KBM-7 (cell line): ENCODE measurements at regions not wholly inside any gene's neighbourhood (a gene's known extent, or its start where the extent isn't known, plus 50 kb on each side); places are given as distances from the start of the nearest gene placed in this dataset.
"Not testable (repeated sequence)": the region's sequence is repeated elsewhere in the genome, so short reads cannot be mapped to it uniquely, and the experiment has no call there.

Experiments used
- DNase-seq: peaks from one replicate; pipeline ENCODE4 v3.0.0-alpha.2; 2015
- in situ Hi-C: fragments of 300-500 bp; cut with MboI; formaldehyde crosslinking; loops from 2 replicates; pipeline ENCODE4 v1.14.3; 2020; ENCODE audit warnings: low sequenced_read_pairs, low pct_unique_long_range_greater_than_20kb, mixed read lengths

DNA sequence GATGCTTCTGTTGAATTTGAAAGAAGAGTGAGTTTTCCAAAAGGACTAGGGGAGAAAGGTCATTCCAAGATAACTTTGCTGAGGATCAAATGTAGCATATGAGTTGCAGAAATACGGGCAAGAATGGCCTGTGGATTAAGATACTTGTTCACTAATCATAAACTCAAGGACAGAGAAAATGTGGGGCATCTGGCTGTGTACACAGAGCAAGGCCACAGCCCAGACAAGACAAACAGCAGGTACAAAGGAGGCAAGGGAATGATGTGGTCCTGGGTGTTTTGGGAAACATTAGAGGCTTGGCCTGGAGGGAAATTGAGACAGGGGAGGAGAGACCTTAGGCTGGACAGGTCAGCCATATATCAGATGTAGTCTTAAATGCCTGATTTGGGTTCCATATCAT, 254.8 kb downstream of the TTC32 start:
- in situ Hi-C loops, result no loop called here
- no peak for DNase-seq

DNA sequence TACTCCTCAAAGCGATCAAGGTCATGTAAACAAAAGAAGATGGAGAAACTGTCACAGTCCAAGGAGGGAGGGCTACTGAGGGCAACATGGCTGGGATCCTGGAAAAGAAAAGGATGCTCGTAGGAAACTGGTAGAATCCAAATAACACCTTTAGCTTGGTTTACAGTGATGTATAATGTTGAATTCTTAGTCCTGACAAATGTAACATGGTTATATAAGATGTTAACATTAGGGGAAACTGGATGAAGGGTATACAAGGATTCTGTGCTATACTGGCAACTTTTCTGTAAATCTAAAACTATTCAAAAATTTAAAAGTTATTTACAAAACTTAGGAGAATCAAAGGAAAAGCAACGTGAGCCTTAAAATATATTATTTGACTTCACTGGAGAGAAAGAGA, 257.0 kb downstream of the TTC32 start:
- no peak for DNase-seq
- in situ Hi-C loops, result no loop called here

DNA sequence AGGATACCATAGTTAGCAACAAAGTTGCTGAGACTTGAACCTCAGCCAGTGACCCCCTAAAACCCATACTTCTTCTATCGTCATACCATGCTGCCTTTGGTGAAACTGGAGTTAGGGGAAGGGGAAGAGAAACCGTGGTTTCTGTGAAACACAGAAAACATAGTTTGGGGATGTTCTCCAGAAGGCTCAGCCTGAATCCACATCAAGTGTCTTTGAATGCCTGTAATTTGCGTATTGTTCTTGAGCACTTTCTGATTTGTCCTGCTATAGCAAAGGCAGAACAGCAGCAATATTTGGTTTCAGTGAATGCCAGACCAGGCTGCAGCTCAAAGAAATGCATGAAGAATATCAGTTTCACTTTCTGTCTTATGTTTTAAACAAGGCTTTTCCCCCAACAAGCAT, 258.7 kb downstream of the TTC32 start:
- in situ Hi-C loops, result no loop called here
- no peak for DNase-seq

DNA sequence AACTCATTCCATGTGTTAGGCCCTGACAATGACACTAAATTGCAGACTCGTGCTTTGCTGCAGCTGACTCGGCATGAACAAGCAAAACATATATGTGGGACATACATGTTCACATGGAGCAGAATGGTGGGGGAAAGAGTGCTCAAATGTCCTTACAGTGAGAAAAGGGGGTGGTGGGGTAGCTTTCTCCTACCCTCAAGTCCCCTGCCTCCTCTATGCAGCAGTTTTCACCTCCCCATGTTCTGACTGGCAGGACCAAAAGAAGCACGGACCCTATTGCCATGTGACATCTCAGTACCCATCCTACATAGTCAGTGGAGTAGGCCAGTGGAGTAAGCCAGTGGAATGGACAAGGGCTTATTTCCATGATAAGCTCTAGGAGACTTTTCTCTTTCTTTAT, 259.3 kb downstream of the TTC32 start:
- in situ Hi-C loops, result no loop called here
- DNase-seq, result no peak

DNA sequence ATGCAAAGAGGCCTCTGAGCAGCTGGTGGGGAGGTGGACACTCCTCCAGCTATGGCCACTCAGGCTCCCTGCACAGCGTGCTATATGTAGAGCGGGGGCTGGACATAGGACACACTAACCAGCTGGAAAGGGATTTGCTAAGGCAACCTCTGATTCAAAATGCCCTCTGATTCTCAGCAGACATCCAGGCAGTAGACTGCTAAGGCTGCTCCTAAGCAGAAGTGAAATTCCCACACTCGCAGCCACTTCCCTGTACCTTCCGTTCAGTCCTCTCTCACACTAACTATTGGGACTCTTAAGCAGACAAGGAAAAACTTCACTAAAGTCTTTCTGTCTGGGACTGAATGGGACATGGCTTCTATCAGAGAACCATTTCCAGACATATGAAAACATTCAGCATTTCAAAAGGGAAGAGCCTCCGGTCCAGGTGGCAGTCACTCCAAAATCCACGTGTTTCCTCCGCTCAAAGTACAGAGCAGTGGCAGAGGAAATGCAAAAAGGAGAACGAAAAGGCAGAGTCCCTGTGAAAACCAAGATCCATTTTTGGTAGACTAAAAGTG, 265.8 kb downstream of the TTC32 start:
- in situ Hi-C loops, result no loop called here
- DNase-seq, result no peak

DNA sequence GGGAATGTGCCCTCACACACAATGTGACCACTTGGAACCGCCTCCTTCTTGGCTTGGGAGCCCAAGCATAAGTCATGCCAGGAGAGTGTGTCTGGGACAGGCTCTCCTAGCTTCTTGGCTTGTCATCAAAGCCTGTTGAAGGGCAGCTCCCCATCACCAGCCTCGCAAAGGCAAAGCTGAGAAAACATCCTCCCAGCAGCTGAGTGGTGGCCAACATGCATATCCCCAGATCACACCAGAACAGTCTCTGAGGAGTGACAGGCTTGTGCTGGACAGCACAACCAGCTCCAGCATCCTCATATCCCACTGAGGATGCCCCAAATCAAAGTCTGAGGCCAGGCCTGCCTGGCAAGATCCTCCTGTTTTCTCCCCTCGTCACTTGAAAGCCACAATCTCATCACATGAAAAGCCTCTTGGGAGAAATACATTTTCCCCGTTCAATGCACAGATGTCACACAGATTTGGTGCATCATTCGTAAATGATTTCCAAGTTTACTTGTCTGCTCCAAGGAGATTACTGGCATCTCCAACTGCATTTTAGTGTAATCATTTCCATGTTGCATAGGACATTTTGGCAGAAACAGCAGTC, 269.3 kb downstream of the TTC32 start:
- in situ Hi-C loops, result no loop called here
- DNase-seq, result no peak

DNA sequence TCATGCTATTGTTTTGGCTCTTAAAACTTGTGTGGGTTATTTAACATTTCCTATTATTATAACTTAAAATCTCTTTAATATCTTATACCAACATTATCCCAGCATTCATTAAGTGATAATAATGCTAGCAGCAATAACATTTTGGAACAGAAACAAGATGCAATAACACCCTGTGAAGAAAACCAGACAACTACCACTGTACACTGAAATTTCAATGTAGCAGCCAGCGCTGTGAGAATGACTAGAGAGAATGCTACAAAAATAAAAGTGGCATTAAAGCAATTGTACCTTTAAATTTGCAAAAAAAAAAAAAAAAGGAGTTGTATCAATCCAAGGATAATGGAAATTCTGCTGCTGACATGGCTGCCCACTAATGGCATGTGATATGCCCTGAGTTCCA, 269.9 kb downstream of the TTC32 start:
- in situ Hi-C loops, result no loop called here
- DNase-seq, result no peak

DNA sequence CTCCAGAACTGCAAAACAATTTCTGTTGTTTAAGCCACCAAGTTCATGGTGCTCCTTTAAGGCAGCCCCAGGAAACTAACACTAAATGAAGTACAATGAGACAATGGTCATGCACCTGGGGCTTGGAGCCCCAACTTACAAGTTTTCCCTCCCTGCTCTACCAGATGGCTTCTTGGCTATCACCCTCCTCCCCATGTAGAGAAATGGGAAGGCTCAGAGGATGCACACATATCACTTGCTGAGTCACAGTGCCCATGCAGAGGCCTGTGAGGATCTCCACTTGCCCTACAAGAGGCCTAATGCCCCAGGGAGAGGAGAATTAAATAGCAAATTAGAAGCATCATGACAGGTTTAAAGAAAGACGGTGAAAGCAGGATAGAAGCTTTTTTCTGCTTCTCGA, 270.9 kb downstream of the TTC32 start:
- in situ Hi-C loops, result no loop called here

DNA sequence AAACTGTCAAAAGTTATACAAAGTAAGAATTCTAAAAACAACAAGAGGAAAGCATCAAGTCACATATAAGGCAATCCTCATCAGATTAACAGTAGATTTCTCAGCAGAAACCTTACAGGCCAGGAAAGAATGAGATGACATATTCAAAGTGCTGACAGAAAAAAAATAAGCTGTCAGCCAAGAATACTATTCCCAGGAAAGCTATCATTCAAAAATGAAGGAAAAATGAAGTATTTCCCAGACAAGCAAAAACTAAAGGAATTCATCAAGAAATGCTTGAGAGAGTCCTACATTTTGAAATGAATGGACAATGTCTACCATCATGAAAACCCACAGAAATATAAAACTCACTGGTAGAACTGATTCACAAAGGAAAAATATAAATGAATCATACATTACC, 268.9 kb upstream of the OSR1 start:
- in situ Hi-C loops, result no loop called here
- no peak for DNase-seq

More for the DNA sequence above, 270.9 kb downstream of the TTC32 start:
- DNase-seq, result no peak

DNA sequence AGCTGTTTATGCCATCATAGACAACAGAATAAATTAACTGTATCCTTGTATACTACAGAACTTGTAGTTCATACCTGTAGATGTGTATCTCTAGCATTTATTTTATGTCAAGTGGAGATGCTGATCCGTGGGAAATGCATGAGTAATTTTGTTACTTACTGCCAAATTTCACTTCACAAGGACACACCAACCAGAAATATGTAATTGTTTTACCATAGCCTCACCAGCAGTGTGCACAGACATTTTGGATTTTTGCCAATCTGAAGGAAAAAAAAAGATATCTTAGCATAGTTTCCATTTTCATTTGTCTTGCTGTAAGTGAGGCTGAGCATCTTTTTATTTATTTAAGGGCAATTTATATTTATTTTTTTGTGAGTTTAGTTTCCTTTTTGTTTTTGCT, 265.1 kb upstream of the OSR1 start:
- no peak for DNase-seq
- in situ Hi-C loops, result no loop called here

DNA sequence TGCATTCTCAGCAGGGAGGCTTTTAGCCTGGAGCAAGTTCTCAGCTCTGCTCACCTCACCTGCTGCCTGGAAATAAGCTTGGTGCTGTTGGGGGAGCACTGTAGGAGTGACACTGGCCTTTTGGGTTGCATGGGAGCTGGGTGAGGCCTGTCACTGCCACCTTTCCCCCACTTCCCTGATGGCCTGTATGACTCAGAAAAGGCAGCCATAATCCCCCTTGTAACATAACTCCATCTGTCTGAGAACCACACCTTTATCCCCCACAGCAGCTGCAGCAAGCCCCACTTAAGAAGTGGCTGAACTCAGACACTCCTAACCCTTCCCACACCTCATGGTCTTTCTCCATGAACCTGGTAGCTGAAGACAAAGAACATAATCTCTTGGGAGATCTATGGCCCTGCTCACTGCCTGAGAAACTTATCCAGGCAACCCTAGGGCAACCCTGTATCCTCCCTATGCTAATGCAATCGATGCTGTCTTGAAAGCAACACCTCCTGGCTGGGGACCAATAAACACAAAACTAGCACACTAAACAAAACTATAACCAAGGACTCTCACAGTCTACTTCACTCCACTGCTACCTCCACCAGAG, 258.9 kb upstream of the OSR1 start:
- in situ Hi-C loops, result no loop called here
- no peak for DNase-seq

DNA sequence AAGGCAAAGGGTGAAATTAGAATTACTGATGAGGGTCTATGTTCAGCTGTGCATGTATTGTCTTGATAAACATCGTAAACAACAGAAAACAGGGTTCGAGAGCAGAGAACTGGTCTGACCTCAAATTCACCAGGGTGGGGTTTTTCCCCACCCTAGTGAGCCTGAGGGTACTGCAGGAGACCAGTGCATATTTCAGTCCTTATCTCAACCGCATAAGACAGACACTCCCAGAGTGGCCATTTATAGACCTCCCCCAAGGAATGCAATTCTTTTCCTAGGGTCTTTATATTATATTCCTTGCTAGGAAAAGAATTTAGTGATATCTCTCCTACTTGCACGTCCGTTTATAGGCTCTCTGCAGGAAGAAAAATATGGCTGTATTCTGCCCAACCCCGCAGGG, 257.0 kb upstream of the OSR1 start:
- in situ Hi-C loops, DNase-seq: not testable (repeated sequence)

DNA sequence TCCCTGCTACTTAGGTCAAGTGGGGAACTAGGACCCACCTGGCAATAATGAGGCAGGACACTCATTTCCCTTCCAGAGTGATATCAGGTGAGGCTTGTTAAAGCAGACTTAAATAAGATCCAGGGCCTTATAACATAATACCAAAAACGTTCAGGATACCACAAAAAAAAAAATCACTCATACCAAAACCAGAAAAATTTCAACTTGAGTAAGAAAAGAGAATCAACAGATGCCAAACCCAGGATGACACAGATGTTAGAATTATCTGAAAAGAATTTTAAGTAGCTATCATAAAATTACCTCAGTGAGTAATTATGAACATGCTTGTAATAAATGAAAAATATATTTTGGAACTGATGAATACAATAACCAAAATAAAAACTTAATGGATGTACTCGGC, 255.6 kb upstream of the OSR1 start:
- no peak for DNase-seq
- in situ Hi-C loops, result no loop called here

DNA sequence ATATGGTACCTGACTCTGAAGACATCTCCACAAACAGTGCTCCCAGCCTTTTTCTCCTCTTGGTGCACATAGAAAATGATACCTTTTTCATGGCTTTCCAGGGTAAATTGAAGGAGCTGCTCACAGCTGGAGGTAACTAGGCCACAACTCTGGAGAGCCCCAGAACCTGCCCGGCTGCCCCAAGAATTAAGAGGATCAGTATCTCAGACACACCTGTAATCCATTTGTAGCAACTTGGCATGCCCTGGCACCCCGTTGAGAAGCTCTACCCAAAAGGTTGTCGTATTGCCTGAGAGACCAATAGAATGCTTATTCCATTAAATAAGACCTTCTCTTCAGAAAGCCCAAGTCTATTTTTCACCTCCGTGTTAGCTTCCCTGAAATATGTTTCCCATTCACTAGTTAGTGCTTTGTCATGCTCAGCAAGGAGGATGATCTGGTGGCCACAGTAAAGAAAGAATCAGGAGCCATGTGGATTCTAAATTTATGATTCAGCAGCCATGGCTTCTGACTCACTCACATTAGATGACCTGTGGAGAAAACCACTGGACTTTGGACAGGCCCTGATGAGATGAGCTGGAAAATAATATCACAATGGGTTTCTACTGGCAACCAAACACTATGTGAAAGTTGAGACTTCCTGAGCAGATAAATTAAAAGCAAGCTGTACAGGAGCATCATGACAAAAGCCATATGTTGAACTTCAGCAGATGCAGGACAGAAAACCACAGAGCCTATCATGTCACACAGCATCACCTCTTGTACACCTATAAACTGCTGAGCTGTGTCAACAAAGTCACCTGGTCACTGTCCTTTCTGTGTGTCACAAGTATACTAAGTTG, 253.3 kb upstream of the OSR1 start:
- DNase-seq, result no peak
- in situ Hi-C loops, result no loop called here

DNA sequence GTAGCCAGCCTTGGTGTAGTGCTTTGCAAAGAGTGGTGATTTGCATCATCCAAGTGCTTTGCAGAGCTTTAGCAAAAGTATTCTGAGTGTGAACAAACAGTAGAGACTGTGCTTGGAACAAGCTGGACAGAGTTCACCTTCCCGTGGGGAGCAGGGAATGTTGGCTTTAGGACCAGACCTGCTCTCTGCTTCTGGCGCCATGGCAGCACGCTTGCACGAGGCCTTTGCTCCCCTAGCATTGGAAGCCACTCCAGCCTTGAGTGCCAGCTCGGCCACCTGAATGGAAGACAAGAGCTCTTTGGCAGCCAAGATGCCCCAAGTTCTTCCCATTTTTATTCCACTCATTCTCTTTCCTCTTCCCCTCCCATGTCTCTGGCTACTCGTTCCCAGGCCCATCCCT, 250.8 kb upstream of the OSR1 start:
- no peak for DNase-seq
- in situ Hi-C loops, result no loop called here

DNA sequence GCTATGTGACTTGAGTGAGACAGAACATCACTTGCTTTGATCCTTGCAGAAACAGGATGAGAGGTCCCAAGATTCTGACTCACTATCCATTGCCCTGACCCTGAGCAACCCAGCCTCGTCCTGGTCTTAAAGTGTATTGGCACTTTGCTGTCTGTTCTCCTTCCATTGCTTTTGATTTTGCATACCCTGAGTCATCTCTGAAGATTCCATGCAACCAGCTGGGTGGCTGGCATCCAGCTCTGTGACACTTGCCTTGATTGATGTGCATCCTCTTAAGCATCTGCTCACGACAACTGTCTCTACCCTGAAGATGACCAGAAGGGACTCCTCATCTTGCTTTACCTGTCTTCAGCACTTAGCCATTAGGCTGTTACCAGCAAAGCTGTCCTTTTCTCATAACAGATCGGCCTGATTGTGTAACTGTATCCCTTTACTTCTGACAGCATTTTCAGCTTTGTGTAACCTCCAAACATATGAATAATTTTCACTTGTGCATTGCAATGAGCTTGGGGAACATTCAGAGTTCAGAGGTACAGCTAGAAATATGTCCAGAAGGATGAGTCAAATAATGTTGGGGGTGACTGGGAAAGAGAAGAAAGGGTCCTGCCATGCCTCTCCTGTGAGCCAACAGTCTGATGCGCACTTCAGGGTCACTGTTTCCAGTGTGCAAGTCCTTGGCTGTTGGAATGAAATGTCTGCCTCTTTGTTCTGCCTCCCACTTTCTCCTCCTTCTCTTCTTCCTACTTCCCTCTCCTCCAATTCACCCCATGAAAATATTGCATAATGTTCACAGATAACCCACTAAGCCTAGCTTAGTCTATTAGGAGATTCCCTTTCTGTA, 249.7 kb upstream of the OSR1 start:
- in situ Hi-C loops, result no loop called here
- DNase-seq, result no peak

DNA sequence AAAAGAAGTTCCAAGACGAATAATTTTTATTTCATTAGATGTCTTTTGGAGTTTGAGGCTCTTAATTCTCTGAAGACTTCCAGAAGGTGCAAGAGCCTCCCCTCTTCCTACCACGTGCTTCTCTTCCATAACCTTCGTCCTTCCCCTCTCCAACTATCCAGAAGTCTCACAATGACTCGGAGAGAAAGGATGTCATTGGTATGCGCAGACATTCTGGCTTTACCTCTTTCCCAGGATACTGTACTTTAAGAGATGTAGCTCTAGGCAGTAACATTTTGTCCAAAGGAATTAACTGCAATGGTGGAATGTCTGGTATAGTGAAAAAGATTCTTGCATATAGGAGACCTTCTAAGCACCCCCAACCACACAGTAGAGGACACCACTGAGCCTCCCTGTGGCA, 249.0 kb upstream of the OSR1 start:
- no peak for DNase-seq
- in situ Hi-C loops, result no loop called here

DNA sequence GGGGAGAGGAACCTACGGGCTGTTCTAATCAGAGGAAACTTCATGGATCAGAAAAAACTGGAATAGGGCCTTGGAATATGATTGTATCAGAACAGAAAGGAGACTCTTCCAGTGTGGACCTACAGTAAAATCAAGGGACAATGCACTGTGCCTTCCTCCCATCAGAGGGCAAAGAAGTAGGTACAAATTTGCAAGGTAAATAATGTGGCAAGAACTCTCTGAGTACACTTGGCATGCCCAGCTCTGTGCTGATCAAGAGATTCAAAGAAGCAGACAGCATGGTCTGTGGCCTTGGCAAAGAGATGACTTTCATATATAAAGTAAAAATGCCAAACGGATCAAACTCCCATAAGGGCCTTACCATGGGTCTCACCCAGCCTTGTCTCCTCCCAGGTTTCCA, 242.6 kb upstream of the OSR1 start:
- in situ Hi-C loops, result no loop called here
- no peak for DNase-seq

DNA sequence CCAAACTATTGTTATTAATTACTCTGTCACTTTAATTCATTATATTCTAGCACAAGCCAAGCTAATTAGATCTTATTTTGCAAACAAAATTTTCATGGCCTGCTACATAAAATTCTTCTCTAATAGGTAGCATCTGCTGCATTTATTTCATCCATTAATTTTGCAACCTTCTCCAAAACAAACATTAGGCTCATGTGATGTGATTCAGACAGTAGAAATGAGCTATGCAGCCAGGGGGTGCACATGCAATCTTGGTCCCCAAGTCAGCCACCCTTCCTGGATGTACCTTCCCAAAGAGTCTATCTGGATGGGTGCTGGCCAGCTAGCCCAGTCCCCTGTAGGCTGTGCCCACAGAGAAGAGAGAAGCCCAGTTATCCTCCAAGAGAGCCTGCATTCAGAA, 242.1 kb upstream of the OSR1 start:
- in situ Hi-C loops, result no loop called here
- no peak for DNase-seq

DNA sequence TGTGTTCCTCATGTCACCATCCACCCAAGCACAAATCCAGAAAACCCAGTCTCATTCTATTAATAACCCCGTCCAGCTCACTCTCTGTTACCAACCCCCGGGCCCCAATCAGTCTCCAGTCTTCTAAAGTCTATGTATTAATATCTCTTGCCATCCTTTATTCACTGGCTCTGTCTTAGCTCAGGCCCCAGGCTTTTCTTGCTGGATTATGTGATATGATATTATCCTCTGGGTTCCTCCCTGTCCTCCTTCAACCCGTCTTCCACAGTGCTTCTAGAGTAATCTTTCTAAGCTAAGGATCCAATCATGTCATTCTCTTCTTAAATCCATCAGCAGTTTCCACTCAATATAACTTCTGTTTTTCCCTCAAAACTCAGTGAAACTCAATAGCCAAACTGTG, 240.5 kb upstream of the OSR1 start:
- no peak for DNase-seq
- in situ Hi-C loops, result no loop called here
